Colonic mucosa (tissue), 4 donors: ENCODE measurements at regions not wholly inside any gene's neighbourhood (a gene's known extent, or its start where the extent isn't known, plus 50 kb on each side); places are given as distances from the start of the nearest gene placed in this dataset.
"Not testable (repeated sequence)": the region's sequence is repeated elsewhere in the genome, so short reads cannot be mapped to it uniquely, and the experiment has no call there.

Source experiments
- DNase-seq: peaks from one replicate; pipeline ENCODE4 v3.0.0-alpha.2; 2020
- H3K27ac ChIP-seq: fragments of 200-600 bp; one replicate; pipeline ENCODE4 v1.8.0; 2021
- H3K27me3 ChIP-seq: fragments of 200-600 bp; one replicate; pipeline ENCODE4 v1.8.0; 2021
- H3K36me3 ChIP-seq: fragments of 200-600 bp; one replicate; pipeline ENCODE4 v1.8.0; 2021
- H3K4me1 ChIP-seq: fragments of 200-600 bp; one replicate; pipeline ENCODE4 v1.8.0; 2021; ENCODE audit warnings: mild to moderate bottlenecking
- H3K4me3 ChIP-seq: fragments of 200-600 bp; one replicate; pipeline ENCODE4 v1.8.0; 2021
- H3K9ac ChIP-seq, 2 donors: one replicate each; pipeline ENCODE4 v1.7.0; 2013; ENCODE audit warnings: control low read depth in 2 of 2, low read depth in 2 of 2, low read length in 2 of 2
- H3K9me3 ChIP-seq: fragments of 200-600 bp; one replicate; pipeline ENCODE4 v1.8.0; 2021
- intact Hi-C: fragments of 100-400 bp; cut with DNase I; formaldehyde crosslinking; loops from one replicate; pipeline ENCODE4 v1.14.1; 2022
- TF ChIP-seq, protein P1 (sequence below): fragments of 200-600 bp; IDR thresholded peaks from one replicate; pipeline ENCODE4 v1.8.0; 2022; ENCODE audit warnings: antibody characterized with exemption, mild to moderate bottlenecking
- donor health status: healthy.
- donor health status: DM: no; HTN: no; CAD: no.
- donor health status: DM: no; HTN: no; CAD: no.

DNA sequence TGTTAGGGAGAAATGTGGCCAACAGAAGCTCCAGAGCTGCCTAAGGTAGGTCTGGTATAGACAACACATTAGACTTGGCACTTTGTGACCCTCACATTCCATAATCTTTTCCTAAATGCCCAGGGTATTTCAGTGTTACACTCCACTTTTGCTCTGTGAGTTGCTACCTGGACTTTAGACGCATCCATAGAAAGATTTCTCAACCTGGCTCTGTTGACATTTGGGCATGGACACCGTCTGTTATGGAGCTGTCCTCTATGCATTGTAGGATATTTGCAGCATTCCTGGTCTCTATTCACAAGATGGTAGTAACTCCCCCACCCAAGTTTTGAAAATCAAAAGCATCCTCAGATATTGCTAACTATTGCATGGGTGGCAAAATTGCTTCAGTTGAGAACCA, 136.5 kb upstream of the NETO1 start:
- no peak for DNase-seq
- Histone ChIP-seq H3K9ac (no peak overlapping the region), H3K4me1 (no peaks in the 10 kb centered on the region), H3K27me3 (no peaks in the 10 kb centered on the region), H3K27ac (no peak overlapping the region), H3K9me3 (no peaks in the 10 kb centered on the region), H3K36me3 (no peaks in the 10 kb centered on the region), H3K4me3 (no peak overlapping the region)
- TF ChIP-seq, protein P1, sequence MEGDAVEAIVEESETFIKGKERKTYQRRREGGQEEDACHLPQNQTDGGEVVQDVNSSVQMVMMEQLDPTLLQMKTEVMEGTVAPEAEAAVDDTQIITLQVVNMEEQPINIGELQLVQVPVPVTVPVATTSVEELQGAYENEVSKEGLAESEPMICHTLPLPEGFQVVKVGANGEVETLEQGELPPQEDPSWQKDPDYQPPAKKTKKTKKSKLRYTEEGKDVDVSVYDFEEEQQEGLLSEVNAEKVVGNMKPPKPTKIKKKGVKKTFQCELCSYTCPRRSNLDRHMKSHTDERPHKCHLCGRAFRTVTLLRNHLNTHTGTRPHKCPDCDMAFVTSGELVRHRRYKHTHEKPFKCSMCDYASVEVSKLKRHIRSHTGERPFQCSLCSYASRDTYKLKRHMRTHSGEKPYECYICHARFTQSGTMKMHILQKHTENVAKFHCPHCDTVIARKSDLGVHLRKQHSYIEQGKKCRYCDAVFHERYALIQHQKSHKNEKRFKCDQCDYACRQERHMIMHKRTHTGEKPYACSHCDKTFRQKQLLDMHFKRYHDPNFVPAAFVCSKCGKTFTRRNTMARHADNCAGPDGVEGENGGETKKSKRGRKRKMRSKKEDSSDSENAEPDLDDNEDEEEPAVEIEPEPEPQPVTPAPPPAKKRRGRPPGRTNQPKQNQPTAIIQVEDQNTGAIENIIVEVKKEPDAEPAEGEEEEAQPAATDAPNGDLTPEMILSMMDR, result no peak
- intact Hi-C loops, result no loop called here

DNA sequence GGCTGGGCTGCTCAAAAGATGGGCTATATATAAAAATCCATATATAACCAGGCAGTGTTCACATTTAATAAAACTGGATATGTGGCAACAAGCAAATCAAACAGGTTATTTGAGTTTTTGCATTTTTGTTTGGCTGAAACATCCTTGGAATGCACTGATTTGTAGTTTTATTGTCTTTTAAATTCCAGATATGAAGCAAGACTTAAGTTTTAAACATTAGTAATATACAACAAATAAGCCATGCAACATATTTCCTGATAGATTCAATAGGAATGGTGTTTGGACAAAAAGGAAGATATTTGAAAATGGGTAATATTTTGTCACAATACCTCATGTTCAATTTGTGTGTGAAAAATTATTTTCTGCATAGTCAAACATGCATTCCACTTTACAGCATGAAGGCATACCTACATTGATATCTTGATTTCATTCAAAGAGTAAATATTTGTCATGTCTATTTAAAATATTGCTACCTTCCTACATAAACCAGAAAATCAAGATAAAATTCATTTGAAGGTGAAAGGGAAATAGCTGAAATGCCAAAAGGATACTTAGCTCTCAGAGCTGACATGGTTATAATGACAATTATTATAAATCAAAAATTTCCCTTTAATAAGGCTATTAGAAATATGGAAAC, 132.3 kb upstream of the NETO1 start:
- H3K36me3 ChIP-seq, result no peaks in the 10 kb centered on the region
- H3K4me1 ChIP-seq, result no peaks in the 10 kb centered on the region
- H3K4me3 ChIP-seq, result no peak overlapping the region
- H3K9ac ChIP-seq, result no peak overlapping the region
- H3K27me3 ChIP-seq, result no peaks in the 10 kb centered on the region
- no peak overlapping the region for H3K27ac ChIP-seq
- TF ChIP-seq, protein P1, result no peak
- H3K9me3 ChIP-seq, result no peaks in the 10 kb centered on the region
- intact Hi-C loops, result no loop called here
- no peak for DNase-seq

DNA sequence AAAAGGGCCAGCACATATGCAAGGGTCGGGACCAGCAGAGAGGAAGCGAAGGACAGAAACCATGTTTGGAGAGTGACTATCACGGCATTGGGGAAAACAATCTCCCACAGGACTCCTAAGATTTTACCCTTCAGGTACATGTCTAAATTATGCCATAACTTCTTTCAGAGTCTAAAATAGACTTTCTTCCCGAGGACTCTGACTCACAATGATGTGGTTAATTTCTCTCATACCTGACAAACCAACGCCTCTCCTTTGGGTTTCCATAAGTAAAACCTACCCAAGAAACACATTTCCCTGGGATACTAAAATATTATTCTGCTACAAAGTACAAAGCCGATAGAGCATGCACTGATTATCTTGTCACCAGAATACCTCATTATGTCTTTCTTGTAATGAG, 127.8 kb upstream of the NETO1 start:
- TF ChIP-seq, protein P1, result no peak
- no peaks in the 10 kb centered on the region for H3K4me1 ChIP-seq
- no peak overlapping the region for H3K27ac ChIP-seq
- no peaks in the 10 kb centered on the region for H3K27me3 ChIP-seq
- intact Hi-C loops, result no loop called here
- H3K9ac ChIP-seq, result no peak overlapping the region
- no peak for DNase-seq
- H3K4me3 ChIP-seq, result no peak overlapping the region
- no peaks in the 10 kb centered on the region for H3K36me3 ChIP-seq
- H3K9me3 ChIP-seq, result no peaks in the 10 kb centered on the region

DNA sequence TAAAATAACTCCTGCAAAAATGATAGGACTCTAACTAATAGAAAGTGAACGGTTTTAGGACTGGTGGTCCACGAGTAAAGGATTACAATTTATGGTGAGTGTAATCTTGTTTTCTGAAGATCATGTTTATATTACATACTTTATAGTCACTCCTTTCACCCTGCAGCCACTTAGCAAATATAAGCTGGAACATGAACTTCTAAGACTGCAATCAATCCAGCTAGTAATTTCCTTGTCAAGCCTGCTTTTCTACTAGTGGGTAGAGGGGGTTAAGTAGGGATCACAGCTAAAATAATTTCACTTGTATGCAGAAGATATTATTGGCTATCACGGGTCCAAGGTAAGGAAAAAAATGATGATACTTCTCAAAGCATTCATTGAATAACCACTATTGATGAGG, 125.5 kb upstream of the NETO1 start:
- intact Hi-C loops, result no loop called here
- Histone ChIP-seq H3K9me3 (no peaks in the 10 kb centered on the region), H3K27me3 (no peaks in the 10 kb centered on the region), H3K4me1 (no peaks in the 10 kb centered on the region), H3K9ac (no peak overlapping the region), H3K36me3 (no peaks in the 10 kb centered on the region), H3K4me3 (no peak overlapping the region), H3K27ac (no peak overlapping the region)
- DNase-seq, result no peak
- TF ChIP-seq, protein P1, result no peak

DNA sequence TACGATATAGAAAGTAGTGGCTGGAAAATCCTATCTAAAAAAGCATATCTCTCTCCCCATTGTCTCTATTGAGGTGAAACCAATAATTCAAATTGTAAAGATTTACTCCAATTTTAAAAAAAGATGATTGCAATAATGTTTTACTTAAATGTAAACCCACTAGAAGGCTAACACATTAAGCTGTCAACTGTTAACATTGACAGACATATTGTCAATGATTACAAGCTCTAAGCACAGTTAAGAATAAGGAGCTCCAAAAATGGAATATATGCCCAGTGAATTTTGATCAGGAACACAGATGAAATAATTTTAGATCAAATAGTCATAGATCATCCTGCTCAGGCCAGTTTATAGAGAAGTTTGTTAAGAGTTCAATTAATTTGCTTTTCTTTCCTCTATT, 123.6 kb upstream of the NETO1 start:
- Histone ChIP-seq H3K27ac (no peak overlapping the region), H3K4me3 (no peak overlapping the region), H3K9ac (no peak overlapping the region), H3K9me3 (no peaks in the 10 kb centered on the region), H3K27me3 (no peaks in the 10 kb centered on the region), H3K4me1 (no peaks in the 10 kb centered on the region), H3K36me3 (no peaks in the 10 kb centered on the region)
- intact Hi-C loops, result no loop called here
- TF ChIP-seq, protein P1, result no peak
- DNase-seq, result no peak

DNA sequence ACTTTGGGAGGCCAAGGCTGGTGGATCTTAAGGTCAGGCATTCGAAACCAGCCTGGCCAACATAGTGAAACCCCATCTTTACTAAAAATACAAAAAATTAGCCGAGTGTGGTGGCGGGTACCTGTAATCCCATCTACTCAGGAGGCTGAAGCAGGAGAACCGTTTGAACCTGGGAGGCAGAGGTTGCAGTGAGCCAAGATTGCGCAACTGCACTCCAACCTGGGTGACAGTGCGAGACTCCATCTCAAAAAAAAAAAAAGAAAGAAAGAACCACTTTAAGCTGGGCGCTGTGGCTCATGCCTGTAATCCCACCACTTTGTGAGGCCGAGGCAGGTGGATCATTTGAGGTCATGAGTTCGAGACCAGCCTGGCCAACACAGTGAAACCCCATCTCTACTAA, 119.8 kb upstream of the NETO1 start:
- intact Hi-C loops, result not testable (repeated sequence)

More for the DNA sequence above, 119.8 kb upstream of the NETO1 start:
- not testable (repeated sequence) for H3K4me3 ChIP-seq, DNase-seq, H3K9ac ChIP-seq, H3K27ac ChIP-seq, H3K9me3 ChIP-seq, H3K27me3 ChIP-seq, H3K4me1 ChIP-seq, H3K36me3 ChIP-seq
